Adrenal gland (tissue), 9 donors: ENCODE measurements at regions not wholly inside any gene's neighbourhood (a gene's known extent, or its start where the extent isn't known, plus 50 kb on each side); places are given as distances from the start of the nearest gene placed in this dataset.

Experiments
- DNase-seq, 7 donors: peaks; one replicate each; pipeline ENCODE4 v3.0.0-alpha.2; 2019 to 2020
- H3K27ac ChIP-seq, 5 donors: fragments of 200-600 bp; sonication (generic) in 4 of 5; 1 replicate in 3 of 5; 2 replicates in 2 of 5; pipeline versions ENCODE4 v1.5.1 to v1.8.0; 2016 to 2020; ENCODE audit warnings: mild to moderate bottlenecking in 1 of 5
- H3K27me3 ChIP-seq: fragments of 200-600 bp; 2 replicates; pipeline ENCODE4 v1.8.0; 2021
- H3K36me3 ChIP-seq, 2 donors: fragments of 200-600 bp; replicated peaks in 1 of 2; 1 replicate in 1 of 2; 2 replicates in 1 of 2; pipeline versions ENCODE4 v1.5.1 to v1.8.0; 2018 to 2022
- H3K4me1 ChIP-seq, 2 donors: fragments of 200-600 bp; replicated peaks in 1 of 2; 1 replicate in 1 of 2; 2 replicates in 1 of 2; pipeline versions ENCODE4 v1.5.1 to v1.8.0; 2018 to 2021
- H3K4me3 ChIP-seq, 4 donors: fragments of 200-600 bp; sonication (generic) in 3 of 4; one replicate each; pipeline ENCODE4 v1.5.1; 2016 to 2018
- H3K9me3 ChIP-seq, 3 donors: fragments of 200-600 bp; sonication (generic) in 1 of 3; replicated peaks in 1 of 3; 1 replicate in 2 of 3; 2 replicates in 1 of 3; pipeline versions ENCODE4 v1.5.1 to v1.8.0; 2016 to 2021
- CTCF ChIP-seq, 6 experiments: fragments of 450-650 bp in 4 of 6; fragments of 200-600 bp in 2 of 6; sonication (generic) in 1 of 6; IDR thresholded peaks; 1 replicate in 5 of 6; 2 replicates in 1 of 6; pipeline versions ENCODE4 v1.5.1 to v1.8.0; 2016 to 2021; ENCODE audit warnings: antibody characterized with exemption in 6 of 6, mild to moderate bottlenecking in 2 of 6, moderate library complexity in 1 of 6
- POLR2A ChIP-seq, 2 donors: fragments of 450-650 bp; IDR thresholded peaks; one replicate each; pipeline ENCODE4 v1.6.1; 2017; ENCODE audit warnings: antibody characterized with exemption in 2 of 2, mild to moderate bottlenecking in 2 of 2, moderate library complexity in 1 of 2
- WGBS, 4 donors: extraction: QIAGEN DNeasy Blood & Tissue Kit in 2 of 4; methylation state at CpG; one replicate each; pipeline versions ENCODE4 v1.1.5 to v1.1.7; 2013 to 2017; 5-methylcytosine and 5-hydroxymethylcytosine counted together
- intact Hi-C, 2 donors: fragments of 100-400 bp; cut with DNase I; formaldehyde crosslinking; loops; one replicate each; pipeline versions ENCODE4 v1.14.1 to v1.15.0; 2022 to 2023
- donor health status: healthy with polysubstance abuse.
- donor health status: Bipolar disorder and iron deficiency.
- donor health status: DM: yes; HTN: yes; CAD: no.
- donor health status: DM: no; HTN: no; CAD: no.
- donor health status: DM: no; HTN: no; CAD: no.

GRCh38 chr4:123939621-123940020, 543.0 kb downstream of the SPRY1 start:
- no peak for TF ChIP-seq POLR2A (IDR thresholded peaks at IDR 0.05)
- no peak for TF ChIP-seq CTCF (IDR thresholded peaks at IDR 0.05)
- Histone ChIP-seq H3K27ac (peak overlapping the region in 1 of 5 donors; percentile 22), H3K27me3 (no peaks in the 10 kb centered on the region), H3K4me3 (no peak overlapping the region), H3K9me3 (no peaks in the 10 kb centered on the region), H3K36me3 (no peaks in the 10 kb centered on the region), H3K4me1 (peaks cover 0 to 35% of the 10 kb centered on the region in 2 donors)
- intact Hi-C loops: no loop called here
- no peak for DNase-seq
- 83 to 92% (median 90%) methylated on average over 1 of the region's 1 CpG for WGBS, 4 donors

- Histone ChIP-seq H3K27me3 (no peaks in the 10 kb centered on the region), H3K9me3 (no peaks in the 10 kb centered on the region), H3K36me3 (no peaks in the 10 kb centered on the region), H3K4me3 (no peak overlapping the region), H3K27ac (no peak overlapping the region), H3K4me1 (peaks cover 0 to 35% of the 10 kb centered on the region in 2 donors)
- TF ChIP-seq POLR2A (IDR thresholded peaks at IDR 0.05): no peak
- TF ChIP-seq CTCF (IDR thresholded peaks at IDR 0.05): no peak
- WGBS, 4 donors: 71 to 79% (median 75%) methylated on average over 2 of the region's 2 CpGs
- no peak for DNase-seq
- intact Hi-C loops: no loop called here
These were observed 544.0 kb downstream of the SPRY1 start for GRCh38 chr4:123940604-123941003.

GRCh38 chr4:123941306-123941705, 544.7 kb downstream of the SPRY1 start:
- no peaks in the 10 kb centered on the region for H3K36me3 ChIP-seq
- TF ChIP-seq CTCF (IDR thresholded peaks at IDR 0.05): no peak
- TF ChIP-seq POLR2A (IDR thresholded peaks at IDR 0.05): no peak
- H3K9me3 ChIP-seq: no peaks in the 10 kb centered on the region
- peaks cover 0 to 35% of the 10 kb centered on the region in 2 donors for H3K4me1 ChIP-seq
- intact Hi-C loops: no loop called here
- no peak for DNase-seq
- WGBS, 4 donors: 62 to 83% (median 79%) methylated on average over 1 of the region's 1 CpG
- no peaks in the 10 kb centered on the region for H3K27me3 ChIP-seq
- H3K27ac ChIP-seq: no peak overlapping the region
- no peak overlapping the region for H3K4me3 ChIP-seq

- H3K27me3 ChIP-seq: no peaks in the 10 kb centered on the region
- no peak for TF ChIP-seq POLR2A (IDR thresholded peaks at IDR 0.05)
- TF ChIP-seq CTCF (IDR thresholded peaks at IDR 0.05): no peak
- H3K27ac ChIP-seq: no peak overlapping the region
- no peaks in the 10 kb centered on the region for H3K36me3 ChIP-seq
- no peak for DNase-seq
- no peaks in the 10 kb centered on the region for H3K9me3 ChIP-seq
- H3K4me3 ChIP-seq: no peak overlapping the region
- intact Hi-C loops: no loop called here
- 64 to 74% (median 69%) methylated on average over 1 of the region's 1 CpG for WGBS, 4 donors
- peaks cover 0 to 10% of the 10 kb centered on the region in 2 donors for H3K4me1 ChIP-seq
These were observed 547.4 kb downstream of the SPRY1 start for GRCh38 chr4:123943976-123944375.
